Colonic mucosa (tissue), 4 donors: ENCODE measurements at regions not wholly inside any gene's neighbourhood (a gene's known extent, or its start where the extent isn't known, plus 50 kb on each side); places are given as distances from the start of the nearest gene placed in this dataset.

ENCODE experiments used
- DNase-seq: peaks from one replicate; pipeline ENCODE4 v3.0.0-alpha.2; 2020
- H3K27ac ChIP-seq: fragments of 200-600 bp; one replicate; pipeline ENCODE4 v1.8.0; 2021
- H3K27me3 ChIP-seq: fragments of 200-600 bp; one replicate; pipeline ENCODE4 v1.8.0; 2021
- H3K36me3 ChIP-seq: fragments of 200-600 bp; one replicate; pipeline ENCODE4 v1.8.0; 2021
- H3K4me1 ChIP-seq: fragments of 200-600 bp; one replicate; pipeline ENCODE4 v1.8.0; 2021; ENCODE audit warnings: mild to moderate bottlenecking
- H3K4me3 ChIP-seq: fragments of 200-600 bp; one replicate; pipeline ENCODE4 v1.8.0; 2021
- H3K9ac ChIP-seq, 2 donors: one replicate each; pipeline ENCODE4 v1.7.0; 2013; ENCODE audit warnings: control low read depth in 2 of 2, low read depth in 2 of 2, low read length in 2 of 2
- H3K9me3 ChIP-seq: fragments of 200-600 bp; one replicate; pipeline ENCODE4 v1.8.0; 2021
- CTCF ChIP-seq: fragments of 200-600 bp; IDR thresholded peaks from one replicate; pipeline ENCODE4 v1.8.0; 2022; ENCODE audit warnings: antibody characterized with exemption, mild to moderate bottlenecking
- intact Hi-C: fragments of 100-400 bp; cut with DNase I; formaldehyde crosslinking; loops from one replicate; pipeline ENCODE4 v1.14.1; 2022
- donor health status: healthy.
- donor health status: DM: no; HTN: no; CAD: no.
- donor health status: DM: no; HTN: no; CAD: no.

- H3K9ac ChIP-seq: no peak overlapping the region
- H3K27ac ChIP-seq: no peak overlapping the region
- H3K27me3 ChIP-seq: no peaks in the 10 kb centered on the region
- TF ChIP-seq CTCF: no peak
- H3K36me3 ChIP-seq: no peaks in the 10 kb centered on the region
- no peak overlapping the region for H3K4me3 ChIP-seq
- no peaks in the 10 kb centered on the region for H3K4me1 ChIP-seq
- intact Hi-C loops: no loop called here
- DNase-seq: no peak
- no peaks in the 10 kb centered on the region for H3K9me3 ChIP-seq
Measured at GRCh38 chr15:35827911-35828310, 281.9 kb upstream of the DPH6 start.

GRCh38 chr15:35833581-35833980 lies 287.6 kb upstream of the DPH6 start:
- intact Hi-C loops: no loop called here
- H3K4me3 ChIP-seq: no peak overlapping the region
- no peaks in the 10 kb centered on the region for H3K27me3 ChIP-seq
- H3K9me3 ChIP-seq: no peaks in the 10 kb centered on the region
- H3K4me1 ChIP-seq: no peaks in the 10 kb centered on the region
- DNase-seq: no peak
- H3K27ac ChIP-seq: no peak overlapping the region
- no peaks in the 10 kb centered on the region for H3K36me3 ChIP-seq
- TF ChIP-seq CTCF: no peak
- no peak overlapping the region for H3K9ac ChIP-seq

GRCh38 chr15:35834216-35834830 lies 288.4 kb upstream of the DPH6 start:
- H3K4me1 ChIP-seq: no peaks in the 10 kb centered on the region
- no peak overlapping the region for H3K27ac ChIP-seq
- H3K27me3 ChIP-seq: no peaks in the 10 kb centered on the region
- no peak for DNase-seq
- intact Hi-C loops: no loop called here
- H3K36me3 ChIP-seq: no peaks in the 10 kb centered on the region
- no peak overlapping the region for H3K4me3 ChIP-seq
- TF ChIP-seq CTCF: no peak
- no peak overlapping the region for H3K9ac ChIP-seq
- no peaks in the 10 kb centered on the region for H3K9me3 ChIP-seq

GRCh38 chr15:35834866-35835265 lies 288.9 kb upstream of the DPH6 start:
- H3K27me3 ChIP-seq: no peaks in the 10 kb centered on the region
- TF ChIP-seq CTCF: no peak
- no peaks in the 10 kb centered on the region for H3K36me3 ChIP-seq
- H3K4me1 ChIP-seq: no peaks in the 10 kb centered on the region
- H3K9ac ChIP-seq: no peak overlapping the region
- no peaks in the 10 kb centered on the region for H3K9me3 ChIP-seq
- no peak overlapping the region for H3K4me3 ChIP-seq
- H3K27ac ChIP-seq: no peak overlapping the region
- DNase-seq: no peak
- intact Hi-C loops: no loop called here

GRCh38 chr15:35838424-35839111 lies 292.6 kb upstream of the DPH6 start:
- Histone ChIP-seq H3K27ac (no peak overlapping the region), H3K9me3 (no peaks in the 10 kb centered on the region), H3K9ac (no peak overlapping the region), H3K4me1 (no peaks in the 10 kb centered on the region), H3K4me3 (no peak overlapping the region), H3K27me3 (no peaks in the 10 kb centered on the region), H3K36me3 (no peaks in the 10 kb centered on the region)
- TF ChIP-seq CTCF: no peak
- intact Hi-C loops: no loop called here
- DNase-seq: no peak
